Testis (tissue), 2 donors: ENCODE measurements at regions not wholly inside any gene's neighbourhood (a gene's known extent, or its start where the extent isn't known, plus 50 kb on each side); places are given as distances from the start of the nearest gene placed in this dataset.

ENCODE experiments used
- DNase-seq: peaks from one replicate; pipeline ENCODE4 v3.0.0-alpha.2; 2019
- H3K27ac ChIP-seq, 2 donors: fragments of 200-600 bp; sonication (generic); one replicate each; pipeline ENCODE4 v1.5.1; 2019
- H3K27me3 ChIP-seq: fragments of 200-600 bp; sonication (generic); one replicate; pipeline ENCODE4 v1.5.1; 2019
- H3K36me3 ChIP-seq: fragments of 200-600 bp; sonication (generic); one replicate; pipeline ENCODE4 v1.5.1; 2017; ENCODE audit warnings: low read depth; ENCODE audit errors: missing control alignments
- H3K4me1 ChIP-seq: fragments of 200-600 bp; sonication (generic); one replicate; pipeline ENCODE4 v1.5.1; 2019
- H3K4me3 ChIP-seq, 2 donors: fragments of 200-600 bp; sonication (generic); one replicate each; pipeline ENCODE4 v1.5.1; 2017 to 2019
- H3K9me3 ChIP-seq: fragments of 200-600 bp; sonication (generic); one replicate; pipeline ENCODE4 v1.5.1; 2017
- CTCF ChIP-seq, 3 experiments: fragments of 450-650 bp in 2 of 3; fragments of 200-600 bp in 1 of 3; sonication (generic) in 1 of 3; IDR thresholded peaks; one replicate each; pipeline ENCODE4 v1.5.1; 2016 to 2019; ENCODE audit warnings: antibody characterized with exemption in 3 of 3, mild to moderate bottlenecking in 2 of 3, moderate library complexity in 1 of 3
- POLR2A ChIP-seq: fragments of 450-650 bp; IDR thresholded peaks from one replicate; pipeline ENCODE4 v1.6.1; 2017; ENCODE audit warnings: antibody characterized with exemption, mild to moderate bottlenecking, moderate library complexity
- WGBS, 2 donors: methylation state at CpG; one replicate each; pipeline ENCODE4 v1.1.5; 2018; 5-methylcytosine and 5-hydroxymethylcytosine counted together
- intact Hi-C: fragments of 100-400 bp; cut with DNase I; formaldehyde crosslinking; loops from one replicate; pipeline ENCODE4 v1.15.1; 2023; ENCODE audit warnings: low total_unique reads

GRCh38 chr1:18568489-18568888, 62.2 kb upstream of the PAX7 start:
- Histone ChIP-seq H3K9me3 (no peaks in the 10 kb centered on the region), H3K27me3 (no peaks in the 10 kb centered on the region), H3K4me3 (no peak overlapping the region), H3K36me3 (no peaks in the 10 kb centered on the region), H3K27ac (no peak overlapping the region), H3K4me1 (no peaks in the 10 kb centered on the region)
- TF ChIP-seq CTCF (IDR thresholded peaks at IDR 0.05) (no peak), POLR2A (no peak)
- 96 to 98% methylated on average over 2 of the region's 2 CpGs for WGBS, 2 donors
- no peak for DNase-seq
- intact Hi-C loops = no loop called here

- Histone ChIP-seq H3K9me3 (no peaks in the 10 kb centered on the region), H3K27ac (no peak overlapping the region), H3K36me3 (no peaks in the 10 kb centered on the region), H3K4me3 (no peak overlapping the region), H3K27me3 (no peaks in the 10 kb centered on the region), H3K4me1 (no peaks in the 10 kb centered on the region)
- TF ChIP-seq POLR2A = no peak
- TF ChIP-seq CTCF (IDR thresholded peaks at IDR 0.05) = no peak
- DNase-seq = no peak
- intact Hi-C loops = no loop called here
- WGBS, 2 donors = 83 to 85% methylated on average over 8 of the region's 8 CpGs
Observed at GRCh38 chr1:18569251-18569650, 61.4 kb upstream of the PAX7 start.

DNA sequence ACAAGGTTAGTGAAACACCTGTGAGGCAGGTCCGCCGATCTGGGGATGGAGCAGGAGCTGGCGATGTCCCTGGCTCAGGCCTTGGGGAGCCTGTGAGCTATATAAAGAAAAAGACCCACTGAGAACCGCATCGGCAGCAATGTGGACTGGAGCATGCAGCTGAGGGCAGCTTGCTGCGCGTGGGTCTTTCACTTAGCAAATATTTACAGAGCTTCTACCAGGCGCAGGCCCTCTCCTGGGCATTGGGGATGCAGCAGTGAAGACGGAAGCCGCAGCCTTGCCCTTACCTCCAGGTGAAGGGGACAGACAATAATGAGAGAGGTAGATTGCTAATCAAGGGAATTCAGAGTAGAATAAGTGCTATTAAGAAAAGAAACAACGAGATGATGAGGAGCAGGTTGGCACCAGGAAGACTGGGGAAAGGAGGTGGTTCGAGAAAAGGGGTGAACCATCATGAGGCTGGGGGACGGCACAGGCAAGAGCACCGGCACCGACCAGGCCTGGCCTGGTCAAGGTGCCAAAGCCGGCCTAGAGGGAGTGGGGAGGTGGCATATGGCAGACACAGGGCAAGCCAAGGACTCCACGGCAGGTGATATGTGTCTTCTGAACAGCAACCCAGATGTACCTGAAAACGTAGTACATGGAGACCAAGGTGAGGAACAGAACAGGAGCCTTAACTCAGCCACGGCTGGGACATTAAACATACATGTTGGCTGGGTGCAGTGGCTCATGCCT, 60.7 kb upstream of the PAX7 start:
- Histone ChIP-seq H3K36me3 (no peaks in the 10 kb centered on the region), H3K4me1 (no peaks in the 10 kb centered on the region), H3K27ac (no peak overlapping the region), H3K27me3 (no peaks in the 10 kb centered on the region), H3K4me3 (no peak overlapping the region), H3K9me3 (no peaks in the 10 kb centered on the region)
- 83 to 84% methylated on average over 19 of the region's 19 CpGs for WGBS, 2 donors
- no peak for TF ChIP-seq CTCF (IDR thresholded peaks at IDR 0.05)
- TF ChIP-seq POLR2A = no peak
- DNase-seq = no peak
- intact Hi-C loops = no loop called here

DNA sequence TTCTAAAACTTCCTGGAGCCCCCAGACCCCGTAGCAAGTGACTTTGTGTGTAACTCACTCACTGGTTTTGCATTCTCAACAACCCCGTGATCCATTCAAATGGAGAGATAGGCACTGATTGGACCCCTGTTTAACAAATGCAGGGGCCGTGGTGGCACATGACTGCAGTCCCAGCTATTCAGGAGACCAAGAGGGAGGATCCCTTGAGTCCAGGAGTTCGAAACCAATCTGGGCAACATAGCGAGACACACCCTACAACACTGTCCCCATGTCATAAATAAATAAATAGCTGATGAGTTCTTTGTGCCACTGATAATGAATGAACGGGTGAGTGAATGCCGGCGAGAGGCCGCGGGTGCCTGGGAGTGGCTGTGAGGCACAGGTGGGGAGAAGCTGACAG, 59.4 kb upstream of the PAX7 start:
- no peak overlapping the region for H3K27ac ChIP-seq
- WGBS, 2 donors = 76% methylated on average over 10 of the region's 10 CpGs
- TF ChIP-seq CTCF (IDR thresholded peaks at IDR 0.05) (no peak), POLR2A (no peak)
- no peaks in the 10 kb centered on the region for H3K9me3 ChIP-seq
- H3K27me3 ChIP-seq = no peaks in the 10 kb centered on the region
- no peak overlapping the region for H3K4me3 ChIP-seq
- intact Hi-C loops = no loop called here
- no peak for DNase-seq
- no peaks in the 10 kb centered on the region for H3K4me1 ChIP-seq
- no peaks in the 10 kb centered on the region for H3K36me3 ChIP-seq
